Nephron progenitor cell (in vitro differentiated cells): ENCODE measurements at regions not wholly inside any gene's neighbourhood (a gene's known extent, or its start where the extent isn't known, plus 50 kb on each side); places are given as distances from the start of the nearest gene placed in this dataset.
"Not testable (repeated sequence)": the region's sequence is repeated elsewhere in the genome, so short reads cannot be mapped to it uniquely, and the experiment has no call there.

ENCODE experiments used
- DNase-seq: peaks from one replicate; pipeline ENCODE4 v3.0.0; 2021
- H3K27ac Mint-ChIP-seq: 2 replicates; pipeline ENCODE4 v1.8.0; 2021; ENCODE audit warnings: mild to moderate bottlenecking, moderate library complexity, mixed read lengths
- H3K27me3 Mint-ChIP-seq: 2 replicates; pipeline ENCODE4 v1.8.0; 2021; ENCODE audit warnings: mild to moderate bottlenecking, low read depth, mixed read lengths; ENCODE audit not compliant: poor library complexity
- H3K36me3 Mint-ChIP-seq: 2 replicates; pipeline ENCODE4 v1.8.0; 2021; ENCODE audit warnings: low read depth, mixed read lengths
- H3K4me1 Mint-ChIP-seq: 2 replicates; pipeline ENCODE4 v1.8.0; 2021; ENCODE audit warnings: mixed read lengths
- H3K4me3 Mint-ChIP-seq: 2 replicates; pipeline ENCODE4 v1.8.0; 2021; ENCODE audit warnings: mild to moderate bottlenecking, moderate library complexity, mixed read lengths
- H3K9me3 Mint-ChIP-seq: 2 replicates; pipeline ENCODE4 v1.8.0; 2021; ENCODE audit warnings: mild to moderate bottlenecking, moderate library complexity, mixed read lengths
- TF ChIP-seq, protein P1 (sequence below): fragments of 200-600 bp; sonication (generic); IDR thresholded peaks from 2 replicates; pipeline ENCODE4 v1.5.0; 2021; ENCODE audit warnings: antibody characterized with exemption

DNA sequence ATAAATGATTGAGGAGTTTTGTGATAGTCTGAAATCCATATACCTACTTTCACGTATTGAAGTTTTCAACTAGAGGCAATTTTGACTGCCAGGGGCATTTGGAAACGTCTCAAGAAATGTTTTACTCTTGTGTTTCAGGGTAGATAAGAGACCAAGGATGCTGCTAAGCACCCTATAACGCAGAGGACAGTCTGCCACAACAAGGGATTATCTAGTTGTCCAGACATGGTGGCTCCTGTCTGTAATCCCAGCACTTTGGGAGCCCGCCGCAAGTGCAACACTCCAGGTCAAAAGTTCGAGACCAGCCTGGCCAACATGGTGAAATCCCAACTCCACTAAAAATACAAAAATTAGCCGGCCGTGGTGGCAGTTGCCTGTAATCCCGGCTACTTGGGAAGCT, 133.7 kb upstream of the CCNG1 start:
- no peak for DNase-seq
- Mint-ChIP-seq H3K27me3 (no peaks in the 10 kb centered on the region), H3K36me3 (no peaks in the 10 kb centered on the region), H3K4me3 (no peak overlapping the region), H3K4me1 (no peaks in the 10 kb centered on the region), H3K9me3 (no peaks in the 10 kb centered on the region), H3K27ac (no peak overlapping the region)
- TF ChIP-seq, protein P1, sequence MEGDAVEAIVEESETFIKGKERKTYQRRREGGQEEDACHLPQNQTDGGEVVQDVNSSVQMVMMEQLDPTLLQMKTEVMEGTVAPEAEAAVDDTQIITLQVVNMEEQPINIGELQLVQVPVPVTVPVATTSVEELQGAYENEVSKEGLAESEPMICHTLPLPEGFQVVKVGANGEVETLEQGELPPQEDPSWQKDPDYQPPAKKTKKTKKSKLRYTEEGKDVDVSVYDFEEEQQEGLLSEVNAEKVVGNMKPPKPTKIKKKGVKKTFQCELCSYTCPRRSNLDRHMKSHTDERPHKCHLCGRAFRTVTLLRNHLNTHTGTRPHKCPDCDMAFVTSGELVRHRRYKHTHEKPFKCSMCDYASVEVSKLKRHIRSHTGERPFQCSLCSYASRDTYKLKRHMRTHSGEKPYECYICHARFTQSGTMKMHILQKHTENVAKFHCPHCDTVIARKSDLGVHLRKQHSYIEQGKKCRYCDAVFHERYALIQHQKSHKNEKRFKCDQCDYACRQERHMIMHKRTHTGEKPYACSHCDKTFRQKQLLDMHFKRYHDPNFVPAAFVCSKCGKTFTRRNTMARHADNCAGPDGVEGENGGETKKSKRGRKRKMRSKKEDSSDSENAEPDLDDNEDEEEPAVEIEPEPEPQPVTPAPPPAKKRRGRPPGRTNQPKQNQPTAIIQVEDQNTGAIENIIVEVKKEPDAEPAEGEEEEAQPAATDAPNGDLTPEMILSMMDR, result no peak

DNA sequence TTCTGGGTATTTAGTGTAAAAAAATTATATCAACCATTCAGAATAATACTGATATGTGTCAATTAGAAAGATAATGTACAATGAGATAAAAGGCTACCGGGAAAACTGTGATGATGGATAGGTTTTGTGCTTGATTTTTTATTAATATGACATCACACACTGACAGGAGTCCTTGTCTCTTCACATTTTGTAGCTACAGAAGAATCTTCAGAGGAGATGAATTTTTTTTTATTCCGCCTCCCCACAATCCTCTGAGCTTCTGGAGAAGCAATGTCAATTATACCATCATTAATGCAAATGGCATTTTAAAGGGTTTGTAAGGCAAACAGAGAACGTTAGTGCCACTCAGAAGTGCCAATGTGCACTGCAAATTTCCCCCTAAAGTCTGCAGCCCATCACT, 131.7 kb upstream of the CCNG1 start:
- DNase-seq, result no peak
- Mint-ChIP-seq H3K27ac (no peak overlapping the region), H3K27me3 (no peaks in the 10 kb centered on the region), H3K4me1 (no peaks in the 10 kb centered on the region), H3K9me3 (no peaks in the 10 kb centered on the region), H3K4me3 (no peak overlapping the region), H3K36me3 (no peaks in the 10 kb centered on the region)
- TF ChIP-seq, protein P1, result no peak

DNA sequence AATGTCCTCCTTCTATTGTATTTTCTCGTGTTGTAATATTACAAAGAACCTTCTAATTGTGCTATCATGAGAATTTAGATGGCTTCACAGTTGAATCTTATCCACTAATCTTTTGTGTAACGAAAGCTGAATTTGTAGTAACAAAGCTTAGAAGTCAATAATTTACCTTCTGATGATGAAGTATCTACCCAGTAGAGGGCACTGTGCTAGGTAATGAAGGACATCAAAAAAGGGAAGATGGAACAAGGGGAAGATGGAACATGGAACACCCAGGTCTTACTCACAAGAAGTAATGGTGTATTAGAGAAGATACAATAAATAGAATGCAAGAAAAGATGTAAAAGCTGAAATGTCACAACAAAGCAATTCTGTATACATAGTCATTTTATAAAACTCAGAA, 131.0 kb upstream of the CCNG1 start:
- H3K9me3 Mint-ChIP-seq, result no peaks in the 10 kb centered on the region
- no peaks in the 10 kb centered on the region for H3K27me3 Mint-ChIP-seq
- no peak overlapping the region for H3K4me3 Mint-ChIP-seq
- H3K36me3 Mint-ChIP-seq, result no peaks in the 10 kb centered on the region
- DNase-seq, result no peak
- H3K27ac Mint-ChIP-seq, result no peak overlapping the region
- TF ChIP-seq, protein P1, result peak; percentile 29
- H3K4me1 Mint-ChIP-seq, result no peaks in the 10 kb centered on the region

DNA sequence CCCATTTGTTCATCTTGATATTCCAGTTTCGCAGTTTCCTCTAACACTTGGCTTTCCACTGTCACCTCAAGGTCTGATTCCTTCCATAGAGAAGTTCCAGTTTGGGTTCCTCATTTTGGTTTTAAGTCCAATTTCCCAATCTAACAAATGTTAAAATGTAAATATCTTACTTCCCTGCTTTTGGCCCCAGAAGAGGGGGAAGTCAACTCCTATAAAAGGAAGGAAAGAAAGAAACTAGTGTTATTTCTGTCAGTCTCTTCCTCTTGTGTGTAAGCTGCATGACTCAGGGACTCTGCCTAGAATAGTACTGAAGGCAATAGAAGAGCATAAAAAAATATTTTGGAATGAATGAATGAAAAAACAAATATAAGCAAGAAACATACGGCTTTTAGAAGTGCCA, 127.5 kb upstream of the CCNG1 start:
- DNase-seq, result no peak
- TF ChIP-seq, protein P1, result no peak
- H3K4me3 Mint-ChIP-seq, result no peak overlapping the region
- no peaks in the 10 kb centered on the region for H3K36me3 Mint-ChIP-seq
- peaks cover 11% of the 10 kb centered on the region for H3K9me3 Mint-ChIP-seq
- H3K27me3 Mint-ChIP-seq, result peaks cover 5% of the 10 kb centered on the region
- no peak overlapping the region for H3K27ac Mint-ChIP-seq
- H3K4me1 Mint-ChIP-seq, result no peaks in the 10 kb centered on the region

DNA sequence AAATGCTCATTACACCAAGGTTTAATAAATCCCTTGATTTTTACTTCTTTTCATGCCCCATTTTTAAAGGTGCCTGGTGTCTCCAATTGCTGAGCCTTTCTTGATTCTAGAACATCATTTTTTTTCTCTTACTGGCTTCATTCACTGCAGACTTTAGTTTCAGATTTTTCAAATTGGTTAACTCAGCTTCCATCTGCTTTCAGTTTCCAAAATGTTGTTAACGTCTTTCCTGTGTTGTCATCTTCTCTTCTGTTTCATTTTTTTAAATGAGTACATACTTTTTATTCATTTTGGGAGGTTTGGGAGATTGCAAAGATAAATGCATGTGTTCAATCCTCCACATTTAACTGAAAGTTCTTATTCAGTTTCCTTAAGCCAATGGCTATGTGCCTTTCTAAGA, 126.4 kb upstream of the CCNG1 start:
- TF ChIP-seq, protein P1, result no peak
- H3K4me1 Mint-ChIP-seq, result no peaks in the 10 kb centered on the region
- no peaks in the 10 kb centered on the region for H3K36me3 Mint-ChIP-seq
- peaks cover 11% of the 10 kb centered on the region for H3K9me3 Mint-ChIP-seq
- no peak for DNase-seq
- peaks cover 5% of the 10 kb centered on the region for H3K27me3 Mint-ChIP-seq
- no peak overlapping the region for H3K4me3 Mint-ChIP-seq
- no peak overlapping the region for H3K27ac Mint-ChIP-seq

DNA sequence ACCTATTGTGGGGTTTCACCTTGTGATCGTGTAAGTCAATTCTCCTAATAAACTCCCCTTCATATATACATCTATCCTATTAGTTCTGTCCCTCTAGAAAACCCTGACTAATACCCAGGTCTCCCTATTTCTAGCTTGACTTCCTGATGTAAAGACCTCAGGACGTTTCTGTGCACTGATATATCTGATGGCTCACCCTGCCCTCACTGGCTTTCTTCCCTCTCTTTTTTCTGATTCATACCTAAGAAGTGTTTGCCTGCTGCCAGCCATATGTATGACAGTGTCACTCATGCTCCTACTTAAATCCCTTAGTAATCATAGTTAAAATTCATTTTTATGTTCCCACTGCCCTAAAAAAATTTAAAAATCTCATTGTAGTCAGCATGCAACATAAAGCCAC, 124.8 kb upstream of the CCNG1 start:
- H3K27me3 Mint-ChIP-seq, result peaks cover 5% of the 10 kb centered on the region
- H3K4me3 Mint-ChIP-seq, result no peak overlapping the region
- H3K4me1 Mint-ChIP-seq, result no peaks in the 10 kb centered on the region
- peaks cover 11% of the 10 kb centered on the region for H3K9me3 Mint-ChIP-seq
- no peak overlapping the region for H3K27ac Mint-ChIP-seq
- TF ChIP-seq, protein P1, result no peak
- no peaks in the 10 kb centered on the region for H3K36me3 Mint-ChIP-seq
- no peak for DNase-seq

DNA sequence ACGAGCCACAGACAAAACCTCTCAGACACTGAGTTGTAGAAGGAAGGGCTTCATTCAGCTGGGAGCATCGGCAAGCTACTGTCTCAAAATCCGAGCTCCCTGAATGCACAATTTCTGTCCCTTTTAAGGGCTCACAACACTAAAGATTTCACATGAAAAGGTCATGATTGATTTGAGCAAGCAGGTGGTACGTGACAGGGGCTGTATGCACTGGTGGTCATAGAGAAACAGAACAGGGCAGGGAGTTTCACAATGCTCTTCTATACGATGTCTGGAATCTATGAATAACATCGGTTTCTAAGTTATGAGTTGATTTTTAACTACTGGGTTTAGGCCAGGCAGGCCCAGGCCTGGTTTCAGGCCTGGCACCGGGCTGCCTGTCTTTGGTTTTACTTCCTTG, 124.3 kb upstream of the CCNG1 start:
- DNase-seq, H3K27me3 Mint-ChIP-seq, H3K36me3 Mint-ChIP-seq, H3K4me1 Mint-ChIP-seq, H3K4me3 Mint-ChIP-seq, H3K27ac Mint-ChIP-seq: not testable (repeated sequence)
- peaks cover 11% of the 10 kb centered on the region for H3K9me3 Mint-ChIP-seq

DNA sequence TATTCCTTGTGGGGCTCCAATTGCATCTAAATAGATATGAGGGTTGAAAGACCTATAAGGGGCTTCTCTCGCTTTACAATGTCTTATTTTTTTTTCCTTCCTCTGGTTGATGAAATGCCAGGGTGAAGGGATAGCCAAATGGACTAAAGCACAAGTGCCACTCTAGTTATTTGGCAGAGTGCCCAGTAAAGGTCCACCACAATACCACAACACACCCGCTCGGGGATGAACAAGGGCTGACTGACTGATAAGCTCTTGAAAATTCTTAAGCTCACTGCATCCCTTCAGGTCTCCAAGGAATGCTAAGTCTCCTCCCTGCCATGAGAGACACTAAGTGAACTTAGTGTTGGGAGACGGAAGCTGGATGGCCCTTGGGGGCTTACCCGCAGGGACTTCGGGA, 121.0 kb upstream of the CCNG1 start:
- H3K36me3 Mint-ChIP-seq, H3K27ac Mint-ChIP-seq, DNase-seq, H3K4me3 Mint-ChIP-seq, H3K27me3 Mint-ChIP-seq, H3K4me1 Mint-ChIP-seq: not testable (repeated sequence)
- H3K9me3 Mint-ChIP-seq, result peaks cover 15% of the 10 kb centered on the region
